ENCODE measurements at regions not wholly inside any gene's neighbourhood (a gene's known extent, or its start where the extent isn't known, plus 50 kb on each side); places are given as distances from the start of the nearest gene placed in this dataset.

DNA sequence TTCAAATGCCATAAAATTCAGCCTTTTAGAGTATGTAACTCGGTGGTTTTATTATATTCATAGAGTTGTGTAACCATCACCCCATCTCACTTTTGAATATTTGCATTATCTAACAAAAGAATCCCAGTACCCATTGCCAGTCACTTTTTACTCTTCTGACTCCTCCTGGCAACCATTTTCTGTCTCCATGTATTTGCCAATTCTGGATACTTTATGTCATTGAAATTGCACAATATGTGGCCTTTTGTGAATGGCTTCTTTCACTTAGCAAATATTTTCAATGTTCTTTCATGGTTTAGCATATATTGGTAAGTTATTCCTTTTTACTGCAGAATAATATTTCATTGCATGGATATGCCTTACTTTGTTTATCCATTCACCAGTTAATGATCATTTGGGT is 79.9 kb downstream of the SLIT2 start:
- no peak for DNase-seq (ENCODE audit: low spot score)
- H3K27me3 Mint-ChIP-seq (ENCODE audit: low read depth): no peaks in the 10 kb centered on the region
- intact Hi-C loops (cut with micrococcal nuclease): no loop called here
- no peak overlapping the region for H3K27ac Mint-ChIP-seq
- H3K4me1 Mint-ChIP-seq (ENCODE audit: low read depth): no peaks in the 10 kb centered on the region
- H3K9me3 Mint-ChIP-seq: no peaks in the 10 kb centered on the region
- H3K4me3 Mint-ChIP-seq (ENCODE audit: low read depth): no peak overlapping the region
- no peaks in the 10 kb centered on the region for H3K36me3 Mint-ChIP-seq (ENCODE audit: low read depth)

GRCh38 chr4:20333141-20333715 is 81.5 kb downstream of the SLIT2 start:
- H3K9me3 Mint-ChIP-seq: no peaks in the 10 kb centered on the region
- no peaks in the 10 kb centered on the region for H3K36me3 Mint-ChIP-seq (ENCODE audit: low read depth)

DNA sequence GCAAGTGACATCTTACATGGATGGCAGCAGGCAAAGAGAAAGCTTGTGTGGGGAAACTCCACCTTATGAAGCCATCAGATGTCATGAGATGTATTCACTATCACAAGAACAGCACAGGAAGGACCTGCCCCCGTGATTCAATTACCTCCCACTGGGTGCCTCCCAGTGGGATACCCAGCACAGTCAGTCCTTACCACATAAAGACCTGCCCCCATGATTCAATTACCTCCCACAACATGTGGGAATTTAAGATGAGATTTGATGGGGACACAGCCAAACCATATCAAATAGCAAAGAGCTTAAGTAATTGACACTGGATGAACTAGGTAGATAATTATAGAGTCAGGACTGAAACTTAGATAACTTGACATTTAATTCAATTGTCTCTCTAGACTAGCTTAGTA is 85.6 kb downstream of the SLIT2 start:
- no peak overlapping the region for H3K27ac Mint-ChIP-seq
- intact Hi-C loops (cut with micrococcal nuclease): no loop called here
- H3K4me1 Mint-ChIP-seq (ENCODE audit: low read depth): no peaks in the 10 kb centered on the region
- no peaks in the 10 kb centered on the region for H3K27me3 Mint-ChIP-seq (ENCODE audit: low read depth)
- H3K4me3 Mint-ChIP-seq (ENCODE audit: low read depth): no peak overlapping the region
- no peak for DNase-seq (ENCODE audit: low spot score)
- H3K9me3 Mint-ChIP-seq: no peaks in the 10 kb centered on the region
- H3K36me3 Mint-ChIP-seq (ENCODE audit: low read depth): no peaks in the 10 kb centered on the region

More at GRCh38 chr4:20333141-20333715, 81.5 kb downstream of the SLIT2 start:
- intact Hi-C loops (cut with micrococcal nuclease): no loop called here
- no peak for DNase-seq (ENCODE audit: low spot score)
- H3K4me1 Mint-ChIP-seq (ENCODE audit: low read depth): no peaks in the 10 kb centered on the region
- no peak overlapping the region for H3K27ac Mint-ChIP-seq
- no peak overlapping the region for H3K4me3 Mint-ChIP-seq (ENCODE audit: low read depth)
- no peaks in the 10 kb centered on the region for H3K27me3 Mint-ChIP-seq (ENCODE audit: low read depth)

GRCh38 chr4:20338841-20339240 is 87.1 kb downstream of the SLIT2 start:
- intact Hi-C loops (cut with micrococcal nuclease): no loop called here
- Mint-ChIP-seq H3K27ac (no peak overlapping the region), H3K36me3 (ENCODE audit: low read depth) (no peaks in the 10 kb centered on the region), H3K9me3 (no peaks in the 10 kb centered on the region), H3K4me1 (ENCODE audit: low read depth) (no peaks in the 10 kb centered on the region), H3K27me3 (ENCODE audit: low read depth) (no peaks in the 10 kb centered on the region), H3K4me3 (ENCODE audit: low read depth) (no peak overlapping the region)
- DNase-seq (ENCODE audit: low spot score): no peak

DNA sequence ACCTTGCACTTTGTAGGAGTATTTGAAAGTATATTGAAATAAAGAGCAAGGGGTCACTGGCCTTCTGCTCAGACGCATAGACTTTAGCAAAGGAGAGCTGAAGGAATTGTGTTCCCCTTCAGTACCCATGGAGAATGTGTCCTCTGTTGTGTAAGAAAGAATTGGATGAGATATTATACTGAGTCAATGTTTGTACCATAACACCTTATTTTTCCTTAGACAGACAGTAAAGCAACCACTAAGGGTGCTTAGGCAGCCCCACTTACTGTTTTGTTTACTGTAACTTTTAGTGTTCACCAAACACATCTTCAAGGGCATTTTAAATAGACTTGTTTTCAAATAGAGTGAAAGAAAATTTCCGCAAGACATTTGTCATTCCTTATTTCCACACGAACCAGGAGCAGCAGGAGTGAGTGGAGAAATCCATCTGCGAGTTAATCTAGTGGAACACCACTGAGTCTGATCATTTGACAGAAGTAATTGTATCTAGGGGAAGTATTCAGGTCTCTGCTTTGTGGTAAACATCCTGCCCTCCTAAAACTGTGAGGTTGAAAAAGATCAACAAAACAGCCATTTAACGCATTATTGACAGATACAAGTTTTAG is 89.5 kb downstream of the SLIT2 start:
- Mint-ChIP-seq H3K27ac (no peak overlapping the region), H3K4me1 (ENCODE audit: low read depth) (no peaks in the 10 kb centered on the region), H3K27me3 (ENCODE audit: low read depth) (no peaks in the 10 kb centered on the region), H3K36me3 (ENCODE audit: low read depth) (no peaks in the 10 kb centered on the region), H3K9me3 (no peaks in the 10 kb centered on the region), H3K4me3 (ENCODE audit: low read depth) (no peak overlapping the region)
- intact Hi-C loops (cut with micrococcal nuclease): no loop called here
- no peak for DNase-seq (ENCODE audit: low spot score)

GRCh38 chr4:20347531-20347930 is 95.8 kb downstream of the SLIT2 start:
- intact Hi-C loops (cut with micrococcal nuclease): no loop called here
- Mint-ChIP-seq H3K27me3 (ENCODE audit: low read depth) (no peaks in the 10 kb centered on the region), H3K27ac (no peak overlapping the region), H3K9me3 (no peaks in the 10 kb centered on the region), H3K4me3 (ENCODE audit: low read depth) (no peak overlapping the region), H3K4me1 (ENCODE audit: low read depth) (no peaks in the 10 kb centered on the region), H3K36me3 (ENCODE audit: low read depth) (no peaks in the 10 kb centered on the region)
- no peak for DNase-seq (ENCODE audit: low spot score)

DNA sequence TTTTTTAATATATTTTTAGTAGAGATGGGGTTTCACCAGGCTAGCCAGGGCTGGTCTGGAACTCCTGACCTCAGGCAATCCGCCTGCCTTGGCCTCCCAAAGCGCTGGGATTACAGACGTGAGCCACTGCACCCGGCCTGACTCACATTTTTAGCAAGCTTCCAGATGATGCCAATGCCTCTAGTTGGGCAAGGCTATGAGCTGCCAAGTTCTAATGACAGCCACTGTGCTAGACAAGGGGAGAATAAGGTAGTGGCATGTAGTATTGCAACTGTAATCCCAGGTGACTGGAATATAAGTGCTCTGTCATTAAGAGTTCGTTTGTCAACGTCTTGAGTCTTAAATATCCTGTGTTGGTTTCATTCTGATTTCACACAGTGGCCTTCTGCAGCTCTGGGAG is 96.7 kb downstream of the SLIT2 start:
- Mint-ChIP-seq H3K4me3 (ENCODE audit: low read depth) (no peak overlapping the region), H3K4me1 (ENCODE audit: low read depth) (no peaks in the 10 kb centered on the region), H3K36me3 (ENCODE audit: low read depth) (no peaks in the 10 kb centered on the region), H3K9me3 (no peaks in the 10 kb centered on the region), H3K27me3 (ENCODE audit: low read depth) (no peaks in the 10 kb centered on the region), H3K27ac (no peak overlapping the region)
- DNase-seq (ENCODE audit: low spot score): no peak
- intact Hi-C loops (cut with micrococcal nuclease): no loop called here

DNA sequence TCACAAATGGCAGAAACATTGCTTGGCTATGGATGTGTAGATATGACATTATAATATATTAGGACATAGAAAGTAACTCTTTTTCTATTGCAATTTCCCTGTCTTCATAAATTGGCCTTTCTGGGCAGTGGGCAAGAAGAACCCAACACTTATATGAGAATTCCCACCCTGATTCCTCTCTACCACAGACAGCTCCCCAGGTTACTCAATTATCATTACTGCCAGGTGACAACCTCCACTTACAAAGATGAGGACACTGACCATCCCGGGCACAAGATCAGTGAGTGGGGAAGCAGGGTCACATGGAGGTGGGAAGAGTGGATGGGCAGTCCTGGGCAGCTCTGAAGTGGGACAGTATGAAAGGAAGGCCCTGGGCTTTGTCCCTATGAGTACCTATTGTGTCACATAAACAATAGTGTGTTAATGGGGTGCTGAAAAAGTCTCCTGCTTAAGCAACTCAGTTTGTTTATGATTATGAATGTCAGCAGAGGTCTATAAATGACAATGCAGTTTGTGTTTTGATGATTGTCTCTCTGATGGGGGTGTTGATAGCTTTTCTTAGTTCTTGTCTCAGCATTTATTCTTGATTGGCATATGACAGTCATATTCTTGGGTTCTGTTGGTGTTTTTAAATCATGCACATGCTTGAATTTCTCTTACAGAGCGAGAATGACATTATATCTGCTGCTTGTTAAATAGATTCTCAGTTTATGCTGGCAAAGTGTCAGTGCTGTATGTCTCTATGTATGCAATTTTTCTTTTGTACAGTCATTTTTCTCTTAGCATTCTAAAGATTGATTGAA is 99.9 kb downstream of the SLIT2 start:
- intact Hi-C loops (cut with micrococcal nuclease): no loop called here
- H3K9me3 Mint-ChIP-seq: no peaks in the 10 kb centered on the region
- no peak overlapping the region for H3K27ac Mint-ChIP-seq
- no peak for DNase-seq (ENCODE audit: low spot score)
- no peaks in the 10 kb centered on the region for H3K27me3 Mint-ChIP-seq (ENCODE audit: low read depth)
- no peak overlapping the region for H3K4me3 Mint-ChIP-seq (ENCODE audit: low read depth)
- H3K4me1 Mint-ChIP-seq (ENCODE audit: low read depth): no peaks in the 10 kb centered on the region
- H3K36me3 Mint-ChIP-seq (ENCODE audit: low read depth): no peaks in the 10 kb centered on the region

- no peaks in the 10 kb centered on the region for H3K27me3 Mint-ChIP-seq (ENCODE audit: low read depth)
- H3K4me1 Mint-ChIP-seq (ENCODE audit: low read depth): no peaks in the 10 kb centered on the region
- H3K27ac Mint-ChIP-seq: no peak overlapping the region
- no peak overlapping the region for H3K4me3 Mint-ChIP-seq (ENCODE audit: low read depth)
- intact Hi-C loops (cut with micrococcal nuclease): no loop called here
- DNase-seq (ENCODE audit: low spot score): no peak
- no peaks in the 10 kb centered on the region for H3K9me3 Mint-ChIP-seq
- H3K36me3 Mint-ChIP-seq (ENCODE audit: low read depth): no peaks in the 10 kb centered on the region
Measured at GRCh38 chr4:20352163-20352431, 100.4 kb downstream of the SLIT2 start.

DNA sequence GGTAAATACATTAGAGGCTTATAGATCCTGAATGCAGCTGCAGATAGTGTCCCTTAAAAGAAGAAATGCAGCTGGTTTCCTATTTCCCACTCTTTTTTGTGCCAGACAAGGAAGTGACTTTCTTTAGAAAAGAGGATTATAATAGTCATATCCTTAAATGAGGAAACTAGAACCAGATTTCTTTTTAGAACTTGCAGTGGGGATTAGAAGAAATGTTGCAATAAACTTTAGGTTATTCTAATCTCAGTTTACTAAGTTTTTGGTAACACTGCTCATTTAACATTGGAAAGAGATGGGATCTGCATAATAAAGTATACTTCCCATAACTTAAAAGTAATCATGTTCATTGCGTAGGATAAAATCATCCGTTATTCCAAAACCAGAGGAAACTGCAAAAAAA is 101.9 kb downstream of the SLIT2 start:
- H3K36me3 Mint-ChIP-seq (ENCODE audit: low read depth): no peaks in the 10 kb centered on the region
- DNase-seq (ENCODE audit: low spot score): no peak
- H3K27ac Mint-ChIP-seq: no peak overlapping the region
- intact Hi-C loops (cut with micrococcal nuclease): no loop called here
- no peak overlapping the region for H3K4me3 Mint-ChIP-seq (ENCODE audit: low read depth)
- no peaks in the 10 kb centered on the region for H3K9me3 Mint-ChIP-seq
- no peaks in the 10 kb centered on the region for H3K27me3 Mint-ChIP-seq (ENCODE audit: low read depth)
- no peaks in the 10 kb centered on the region for H3K4me1 Mint-ChIP-seq (ENCODE audit: low read depth)

DNA sequence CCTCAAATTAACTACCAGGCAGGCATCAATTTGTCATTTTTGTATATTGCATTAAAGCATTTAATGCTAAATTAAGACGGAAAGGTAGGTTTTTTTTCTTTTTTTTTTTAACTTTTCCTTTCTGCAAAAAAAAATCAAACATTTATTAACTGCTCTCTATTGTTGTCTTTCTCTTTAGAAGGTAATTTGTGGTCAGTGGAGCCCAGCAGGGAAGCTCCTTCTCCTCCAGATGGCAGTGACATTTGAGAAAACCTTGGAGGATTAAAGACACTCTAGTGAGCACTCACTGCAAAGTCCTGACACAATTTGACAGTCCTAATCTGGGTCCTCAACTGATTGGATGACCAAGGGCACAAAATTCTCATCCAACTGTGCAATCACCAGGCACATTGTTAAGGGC is 102.4 kb downstream of the SLIT2 start:
- Mint-ChIP-seq H3K4me1 (ENCODE audit: low read depth) (no peaks in the 10 kb centered on the region), H3K9me3 (no peaks in the 10 kb centered on the region), H3K4me3 (ENCODE audit: low read depth) (no peak overlapping the region), H3K27ac (no peak overlapping the region), H3K36me3 (ENCODE audit: low read depth) (no peaks in the 10 kb centered on the region), H3K27me3 (ENCODE audit: low read depth) (no peaks in the 10 kb centered on the region)
- intact Hi-C loops (cut with micrococcal nuclease): no loop called here
- no peak for DNase-seq (ENCODE audit: low spot score)

DNA sequence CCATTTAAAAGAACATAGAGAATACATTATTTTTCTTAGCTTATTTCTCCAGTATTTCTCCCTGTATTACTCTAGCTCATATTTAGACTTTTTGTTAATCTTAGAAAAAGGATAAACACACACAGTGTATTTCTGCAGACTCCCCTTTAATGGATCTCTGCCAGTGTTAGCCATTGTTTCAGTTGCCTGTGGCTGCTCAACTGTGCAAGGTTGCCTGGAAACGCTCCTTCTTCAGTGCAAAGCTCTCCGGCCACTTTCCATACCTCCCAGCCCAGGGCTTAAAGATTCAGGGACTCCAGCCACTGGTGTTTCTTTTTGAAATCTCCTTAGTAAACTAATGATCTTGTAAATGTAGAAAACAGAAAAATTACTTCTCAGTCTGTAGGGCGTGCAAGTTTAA is 104.9 kb downstream of the SLIT2 start:
- Mint-ChIP-seq H3K36me3 (ENCODE audit: low read depth) (no peaks in the 10 kb centered on the region), H3K27me3 (ENCODE audit: low read depth) (no peaks in the 10 kb centered on the region), H3K27ac (no peak overlapping the region), H3K4me1 (ENCODE audit: low read depth) (no peaks in the 10 kb centered on the region), H3K4me3 (ENCODE audit: low read depth) (no peak overlapping the region), H3K9me3 (no peaks in the 10 kb centered on the region)
- no peak for DNase-seq (ENCODE audit: low spot score)
- intact Hi-C loops (cut with micrococcal nuclease): no loop called here

GRCh38 chr4:20358110-20358509 is 106.4 kb downstream of the SLIT2 start:
- Mint-ChIP-seq H3K27ac (no peak overlapping the region), H3K36me3 (ENCODE audit: low read depth) (no peaks in the 10 kb centered on the region), H3K9me3 (no peaks in the 10 kb centered on the region), H3K27me3 (ENCODE audit: low read depth) (no peaks in the 10 kb centered on the region), H3K4me1 (ENCODE audit: low read depth) (no peaks in the 10 kb centered on the region), H3K4me3 (ENCODE audit: low read depth) (no peak overlapping the region)
- intact Hi-C loops (cut with micrococcal nuclease): no loop called here
- DNase-seq (ENCODE audit: low spot score): no peak
